Right forelimb (tissue), 1 donor: ENCODE measurements at regions not wholly inside any gene's neighbourhood (a gene's known extent, or its start where the extent isn't known, plus 50 kb on each side); places are given as distances from the start of the nearest gene placed in this dataset.
"Not testable (repeated sequence)": the region's sequence is repeated elsewhere in the genome, so short reads cannot be mapped to it uniquely, and the experiment has no call there.

Experiments used
- DNase-seq: peaks from one replicate; pipeline ENCODE4 v3.0.0-alpha.2; 2018

DNA sequence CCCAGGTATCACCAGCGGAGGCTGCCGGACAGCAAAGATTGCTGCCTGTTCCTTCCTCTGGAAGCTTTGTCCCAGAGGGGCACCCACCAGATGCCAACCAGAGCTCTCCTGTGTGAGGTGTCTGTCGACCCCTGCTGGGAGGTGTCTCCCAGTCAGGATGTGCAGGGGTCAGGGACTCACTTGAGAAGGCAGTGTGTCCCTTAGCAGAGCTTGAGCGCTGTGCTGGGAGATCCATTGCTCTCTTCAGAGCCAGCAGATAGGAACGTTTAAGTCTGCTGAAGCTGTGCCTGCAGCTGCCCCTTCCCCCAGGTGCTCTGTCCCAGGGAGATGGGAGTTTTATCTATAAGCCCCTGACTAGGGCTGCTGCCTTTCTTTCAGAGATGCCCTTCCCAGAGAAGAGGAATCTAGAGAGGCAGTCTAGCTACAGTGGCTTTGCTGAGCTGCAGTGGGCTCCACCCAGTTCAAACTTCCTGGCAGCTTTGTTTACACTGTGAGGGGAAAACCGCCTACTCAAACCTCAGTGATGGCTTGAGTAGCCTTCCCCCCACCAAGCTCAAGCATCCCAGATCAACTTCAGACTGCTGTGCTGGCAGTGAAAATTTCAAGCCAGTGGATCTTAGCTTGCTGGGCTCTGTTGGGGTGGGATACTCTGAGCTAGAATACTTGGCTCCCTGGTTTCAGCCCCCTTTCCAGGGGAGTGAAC lies 253.7 kb downstream of the SPATA31A6 start:
- not testable (repeated sequence) for DNase-seq

DNA sequence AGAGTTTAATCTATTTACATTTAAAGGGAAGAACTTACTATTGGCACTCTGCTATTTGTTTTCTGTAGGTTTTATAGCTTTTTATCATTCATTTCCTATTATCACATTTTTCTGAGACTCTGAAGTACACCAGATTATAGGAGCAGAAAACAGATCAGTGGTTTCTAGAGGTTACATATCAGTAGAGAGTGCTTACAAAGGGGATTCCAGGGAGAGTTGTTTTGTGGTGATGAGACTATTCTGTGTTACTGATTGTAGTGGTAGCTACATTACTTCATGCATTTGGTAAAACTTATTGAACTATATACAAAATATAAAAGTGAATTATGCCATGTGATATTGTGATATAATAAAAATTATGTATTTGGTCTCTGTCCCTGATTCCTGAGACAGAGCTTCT lies 259.2 kb downstream of the SPATA31A6 start:
- not testable (repeated sequence) for DNase-seq

DNA sequence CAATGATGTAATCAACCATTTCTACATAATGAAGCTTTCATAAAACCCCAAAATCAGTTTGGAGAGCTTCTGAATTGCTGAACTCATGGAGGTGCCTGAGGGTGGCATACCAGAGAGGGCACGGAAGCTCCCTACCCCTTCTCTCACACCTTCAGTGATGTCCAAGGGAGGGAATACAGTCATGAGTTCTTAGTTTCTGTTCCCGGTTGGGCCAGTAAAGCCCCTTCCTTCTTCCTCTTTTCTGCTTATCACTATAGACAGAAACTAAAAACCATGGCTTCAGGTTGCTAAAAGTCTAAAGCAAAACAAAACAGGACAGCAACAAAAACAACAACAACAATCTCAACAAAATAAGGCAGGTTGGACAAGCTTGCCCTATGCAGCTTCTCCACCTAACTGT lies 260.0 kb downstream of the SPATA31A6 start:
- not testable (repeated sequence) for DNase-seq

DNA sequence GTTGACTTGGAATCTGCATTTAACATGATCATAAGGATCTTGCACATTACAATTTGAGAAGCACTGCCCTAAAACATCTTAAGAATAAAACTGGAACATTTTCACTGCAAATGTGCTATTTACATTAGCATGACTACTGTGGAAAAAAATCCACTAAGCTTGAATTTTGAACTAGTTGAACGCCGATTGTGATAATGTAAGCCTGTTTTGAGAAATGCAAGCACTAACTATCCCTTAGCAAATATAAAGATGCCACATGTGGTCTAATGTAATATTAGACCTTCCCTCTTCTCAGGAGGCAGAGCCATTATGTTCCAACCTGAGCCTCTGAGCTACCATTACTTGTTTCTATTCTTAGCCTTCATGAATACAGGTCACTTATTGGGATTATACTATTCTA lies 278.0 kb downstream of the SPATA31A6 start:
- not testable (repeated sequence) for DNase-seq

DNA sequence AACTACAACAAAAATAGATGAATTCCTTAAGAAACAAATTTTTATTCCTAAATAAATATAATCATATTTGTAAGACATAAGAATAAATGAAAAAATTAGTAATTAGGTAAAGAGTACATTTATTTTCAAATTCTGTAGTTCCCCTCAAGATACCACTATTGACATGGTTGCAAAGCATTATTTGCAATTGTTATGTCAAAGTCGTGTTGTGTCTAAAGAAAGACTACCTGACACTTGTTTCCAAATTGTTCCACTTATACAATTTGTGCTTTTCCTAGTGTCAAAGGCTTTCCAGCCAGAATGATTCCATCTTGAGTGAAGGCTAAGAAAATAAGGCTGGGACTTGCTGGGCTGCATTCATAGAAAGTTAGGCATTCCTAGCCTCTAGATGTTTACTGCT lies 278.4 kb downstream of the SPATA31A6 start:
- DNase-seq: not testable (repeated sequence)

DNA sequence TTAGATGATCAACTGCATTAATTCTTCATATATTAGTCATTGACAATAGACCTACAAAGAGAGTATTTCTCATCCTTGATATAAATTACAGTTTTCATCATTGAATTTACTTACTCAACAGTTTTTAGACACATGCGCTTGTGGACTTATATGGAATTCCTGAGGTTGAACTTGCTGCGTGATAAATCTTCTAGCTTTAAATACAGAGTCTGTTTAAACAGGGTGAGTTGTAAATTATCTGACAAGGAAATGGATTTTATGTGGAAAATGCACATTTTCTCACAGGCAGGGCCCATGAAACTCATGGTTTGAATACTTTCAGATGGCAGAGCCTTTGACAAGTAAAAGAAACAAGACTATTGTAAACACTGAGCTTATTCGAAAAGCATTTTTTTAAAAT lies 280.5 kb downstream of the SPATA31A6 start:
- DNase-seq: not testable (repeated sequence)

DNA sequence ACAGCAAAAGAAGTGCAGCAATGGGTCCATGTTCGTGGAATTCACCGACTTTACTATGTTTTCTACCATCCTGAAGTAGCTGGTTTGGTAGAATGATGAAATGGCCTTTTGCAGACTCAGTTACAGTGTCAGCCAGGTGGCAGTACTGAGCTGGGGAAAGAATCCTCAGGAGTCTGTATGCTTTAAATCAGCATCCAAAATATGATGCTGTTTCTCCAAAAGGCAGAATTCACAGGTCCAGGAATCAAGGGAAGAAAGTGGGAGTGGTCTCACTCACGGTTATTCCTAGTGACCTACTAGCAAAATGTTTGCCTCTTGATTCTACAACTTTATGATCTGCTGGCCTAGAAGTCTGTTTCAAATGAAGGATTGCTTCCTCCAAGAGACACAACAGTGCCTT lies 287.1 kb downstream of the SPATA31A6 start:
- DNase-seq: not testable (repeated sequence)

DNA sequence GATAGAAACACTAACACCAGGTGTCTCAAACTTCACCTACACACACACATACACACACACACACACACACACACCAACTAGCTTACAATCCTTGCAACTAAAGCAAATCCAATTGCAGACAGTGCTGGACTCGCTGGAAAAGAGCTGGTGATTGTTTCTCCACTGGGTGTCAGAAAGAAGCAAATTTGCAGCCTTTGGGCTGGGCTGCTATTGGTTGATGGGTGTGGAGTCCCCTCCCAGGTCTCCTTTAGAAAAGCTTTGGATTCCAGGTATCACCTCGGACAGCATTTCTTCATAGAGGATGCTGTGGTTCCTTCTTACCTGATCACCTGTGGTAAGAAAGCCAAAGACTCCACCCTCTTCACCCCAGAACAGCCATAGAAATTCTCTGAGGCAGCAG lies 307.5 kb downstream of the SPATA31A6 start:
- not testable (repeated sequence) for DNase-seq

DNA sequence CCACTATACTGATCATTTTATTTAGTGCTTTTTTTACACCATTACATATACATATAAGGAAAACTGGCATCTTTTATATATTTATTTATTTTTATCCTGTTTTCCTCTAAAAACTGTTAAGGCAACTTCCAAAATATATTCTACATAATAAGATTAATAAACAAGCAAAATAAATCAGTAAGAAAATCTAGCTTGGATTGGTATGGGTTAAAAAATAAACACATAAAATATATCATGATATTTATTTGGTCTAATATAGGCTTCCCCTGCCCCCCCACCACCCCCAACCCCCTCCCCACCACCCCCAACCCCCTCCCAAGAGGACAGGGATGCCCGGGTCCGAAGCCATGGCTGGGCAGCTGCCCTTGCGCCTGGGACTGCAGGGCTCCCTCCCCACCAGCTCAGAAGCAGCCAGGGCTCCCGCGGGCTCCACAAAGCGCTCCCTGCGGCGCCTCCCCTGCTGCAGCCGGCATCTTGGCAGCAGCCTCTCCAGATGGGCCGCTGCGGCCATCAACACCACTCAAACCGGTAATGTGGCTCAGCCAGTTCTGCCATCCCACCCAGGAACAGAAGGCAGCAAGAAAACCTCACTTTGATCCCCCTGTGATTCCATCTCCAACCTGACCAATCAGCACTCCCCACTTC lies 319.3 kb downstream of the SPATA31A6 start:
- not testable (repeated sequence) for DNase-seq

DNA sequence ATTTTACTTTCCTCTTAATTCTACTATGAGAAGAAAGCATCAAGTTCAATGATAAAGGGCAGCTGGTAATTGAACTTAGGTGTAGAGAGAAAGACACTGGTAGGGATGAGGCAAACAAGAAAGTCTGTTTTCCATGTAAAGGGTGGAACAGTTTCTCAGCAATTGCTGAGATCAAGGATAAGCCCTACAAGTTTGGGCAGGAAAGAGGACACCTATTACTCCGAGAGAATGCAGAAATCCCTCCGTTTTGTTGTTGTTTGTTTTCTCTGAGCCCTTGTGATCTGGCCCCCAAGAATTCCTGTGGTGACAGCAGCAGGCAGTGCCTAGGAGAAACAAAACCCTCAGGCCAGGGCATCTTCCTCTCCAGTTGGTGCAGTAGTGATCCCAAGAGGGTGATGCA lies 324.7 kb downstream of the SPATA31A6 start:
- not testable (repeated sequence) for DNase-seq

DNA sequence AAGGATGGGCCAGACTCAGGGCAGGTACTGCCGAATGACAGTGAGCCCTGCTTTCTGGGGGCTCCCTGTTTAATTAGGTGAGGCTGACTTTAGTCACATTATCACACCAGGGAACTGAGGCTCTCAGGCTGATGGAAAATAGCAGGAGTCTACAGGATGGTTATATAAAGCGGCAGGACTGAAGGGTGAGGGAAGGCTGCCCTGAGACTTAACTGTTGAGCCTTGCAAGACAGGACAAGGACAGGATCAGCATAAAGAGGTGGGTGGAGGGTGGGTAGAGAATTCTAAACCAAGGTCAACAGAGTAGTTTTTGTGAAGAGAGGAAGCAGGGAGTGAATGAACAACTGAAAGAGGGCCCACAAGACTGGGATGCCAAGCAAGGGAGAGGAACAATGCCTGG lies 330.1 kb downstream of the SPATA31A6 start:
- DNase-seq: not testable (repeated sequence)

DNA sequence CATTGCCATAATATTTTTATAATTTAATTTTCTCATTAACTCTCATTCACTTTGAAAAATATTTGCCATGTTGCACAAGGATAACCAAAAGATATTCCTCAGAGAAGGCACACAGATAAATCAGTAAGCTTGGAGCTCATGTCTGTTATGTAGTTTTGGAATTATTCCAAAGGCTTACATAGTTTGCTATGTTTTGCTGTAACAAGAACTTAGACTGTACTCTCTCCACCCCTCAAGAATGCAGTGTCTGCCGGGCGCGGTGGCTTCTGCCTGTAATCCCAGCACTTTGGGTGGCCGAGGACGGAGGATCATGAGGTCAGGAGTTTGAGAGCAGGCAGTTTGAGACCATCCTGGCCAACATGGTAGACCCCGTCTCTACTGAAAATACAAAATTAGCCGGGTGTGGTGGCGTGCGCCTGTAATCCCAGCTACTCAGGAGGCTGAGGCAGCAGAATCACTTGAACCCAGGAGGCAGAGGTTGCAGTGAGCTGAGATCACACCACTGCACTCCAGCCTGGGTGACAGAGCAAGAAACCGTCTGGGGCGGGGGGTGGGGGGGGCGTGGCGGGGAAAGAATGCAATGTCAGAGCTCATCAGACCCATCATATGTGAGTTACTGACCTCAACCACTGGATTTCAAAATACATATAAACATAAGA lies 351.0 kb downstream of the SPATA31A6 start:
- DNase-seq: peak; percentile 31

DNA sequence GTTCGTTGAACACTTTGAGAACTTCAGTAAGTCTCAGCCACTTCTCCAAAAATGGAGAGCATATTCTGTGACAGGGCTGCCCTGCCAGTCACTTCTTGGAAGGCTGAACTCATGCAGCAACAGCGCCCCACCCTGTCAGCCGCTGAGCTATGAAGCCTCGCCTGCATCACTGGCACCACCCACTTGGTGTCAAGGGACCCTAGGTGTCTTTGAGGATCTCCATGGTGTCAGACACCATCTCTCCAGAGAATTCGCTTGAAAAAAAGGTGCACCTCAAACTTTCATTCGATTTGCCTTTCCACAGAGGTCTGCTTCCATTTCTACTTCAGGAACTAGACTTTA lies 351.5 kb downstream of the SPATA31A6 start:
- not testable (repeated sequence) for DNase-seq

DNA sequence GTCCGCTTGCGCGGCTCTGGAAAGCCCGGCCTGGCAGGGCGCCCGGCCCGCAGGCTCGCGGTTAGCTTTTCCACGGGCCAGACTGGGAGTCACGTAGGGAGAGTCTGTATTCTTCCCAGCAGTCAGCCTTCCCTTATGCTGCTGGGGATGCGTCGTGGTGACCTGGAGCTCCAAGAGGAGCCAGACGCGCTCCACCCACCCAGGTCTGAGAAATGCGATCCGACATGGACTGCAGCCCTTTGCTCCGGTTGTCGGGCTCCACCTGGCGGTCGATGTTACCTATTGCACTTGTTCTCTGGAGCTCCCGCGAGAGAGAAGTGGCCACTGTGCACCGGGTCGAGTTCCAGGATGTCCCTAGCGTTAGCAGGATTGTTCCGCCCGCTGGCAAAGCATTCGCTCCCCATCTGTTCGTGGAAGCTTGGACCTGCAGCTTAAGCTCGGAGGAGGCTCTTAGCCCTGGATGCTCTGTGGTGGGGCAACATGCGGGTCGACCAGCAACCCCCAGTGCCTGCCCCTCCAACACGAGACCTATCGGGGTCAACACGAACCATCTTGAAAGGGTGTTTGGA lies 367.4 kb downstream of the SPATA31A6 start:
- not testable (repeated sequence) for DNase-seq

DNA sequence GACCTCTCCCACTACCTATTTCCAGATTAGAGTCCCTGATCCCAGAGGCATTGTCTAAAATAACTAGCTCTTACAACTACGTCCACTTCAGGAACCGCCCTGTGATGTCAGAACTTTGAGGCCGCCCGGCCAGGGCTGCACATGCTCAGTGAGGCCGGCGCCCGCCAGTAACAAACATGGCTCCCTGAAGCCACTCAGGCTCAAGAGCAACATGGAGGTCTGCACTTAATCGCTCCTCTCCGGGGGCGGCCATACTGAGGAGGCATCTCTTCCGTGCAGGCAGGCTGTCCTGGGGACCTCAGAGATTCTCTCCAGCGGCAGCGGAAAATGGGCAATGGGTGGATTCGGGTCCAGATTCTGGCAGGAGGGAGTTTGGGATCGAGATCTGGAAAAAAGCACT lies 385.1 kb downstream of the SPATA31A6 start:
- DNase-seq: not testable (repeated sequence)

DNA sequence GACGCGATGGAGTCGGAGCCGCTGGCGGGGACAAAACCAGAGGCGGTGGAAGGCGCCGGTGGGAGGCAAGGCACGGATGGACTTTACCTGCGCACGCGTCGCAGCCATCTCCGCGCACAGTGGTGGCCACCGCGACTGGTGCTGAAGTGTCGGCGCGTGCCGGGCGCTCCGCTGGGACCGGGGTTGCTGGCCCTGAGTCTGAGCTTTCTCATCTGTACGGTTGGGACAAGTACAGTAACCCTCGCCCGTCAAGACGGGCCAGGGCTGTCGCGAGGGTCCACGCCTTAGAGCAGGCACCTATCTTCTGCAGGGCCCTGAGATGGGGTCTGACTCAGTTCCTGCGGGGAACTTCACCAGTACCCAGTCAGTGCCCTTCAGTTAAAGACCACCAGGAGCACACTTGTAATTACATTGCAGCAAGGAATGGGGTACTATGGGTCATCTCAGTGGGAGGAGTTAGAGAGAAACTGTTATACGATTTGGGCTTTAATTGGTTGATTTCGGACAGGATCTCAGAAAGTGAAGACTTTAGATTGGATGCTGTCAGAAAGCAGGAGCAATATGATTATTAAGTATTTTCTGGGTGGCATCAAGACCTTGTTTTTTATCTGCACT lies 385.6 kb downstream of the SPATA31A6 start:
- DNase-seq: not testable (repeated sequence)

DNA sequence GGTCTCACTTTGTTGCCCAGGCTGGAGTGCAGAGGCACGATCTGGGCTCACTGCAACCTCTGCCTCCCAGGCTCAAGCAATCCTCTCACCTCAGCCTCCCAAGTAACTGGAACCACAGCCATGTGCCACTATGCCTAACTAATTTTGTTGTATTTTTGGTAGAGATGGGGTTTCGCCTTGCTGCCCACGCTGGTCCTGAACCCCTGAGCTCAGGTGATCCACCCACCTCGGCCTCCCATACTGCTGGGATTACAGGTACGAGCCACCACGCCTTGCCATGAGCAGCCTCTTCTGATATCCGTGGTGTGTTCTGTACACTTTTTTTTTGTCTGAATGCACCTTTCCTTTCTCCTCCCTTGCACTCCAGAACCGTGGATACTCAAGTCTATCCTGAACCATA lies 394.4 kb downstream of the SPATA31A6 start:
- not testable (repeated sequence) for DNase-seq
